GM12878 (cell line): ENCODE measurements at regions not wholly inside any gene's neighbourhood (a gene's known extent, or its start where the extent isn't known, plus 50 kb on each side); places are given as distances from the start of the nearest gene placed in this dataset.

ENCODE experiments used
- ATAC-seq: fragments of 200-7000 bp; cut with Tn5 transposase; 3 replicates; pipeline ENCODE4 v1.9.1; 2020; ENCODE audit warnings: mild to moderate bottlenecking, moderate library complexity
- BruUV-seq: library from RNA; stranded (reverse); fragments of 400-500 nt; replicated peaks from 2 replicates; lab custom pipeline; 2021; lab: Mats Ljungman, UMichigan
- CTCF ChIA-PET: fragments of 300-600 bp; sonication (Branson Sonifier 250); formaldehyde crosslinking; extraction: SDS; loops from one replicate; lab custom pipeline; 2021; ENCODE audit warnings: inconsistent platforms; lab: Yijun Ruan, JAX
- POLR2A ChIA-PET: fragments of 350-600 bp; formaldehyde crosslinking; extraction: SDS; loops from one replicate; lab custom pipeline; 2021; ENCODE audit warnings: inconsistent platforms; lab: Charles Lee
- RAD21 ChIA-PET: fragments of 300-600 bp; sonication (Branson Sonifier 250); formaldehyde crosslinking; loops from one replicate; lab custom pipeline; 2023; ENCODE audit warnings: antibody characterized with exemption; ENCODE audit not compliant: unreplicated experiment; lab: Charles Lee
- SMC1A ChIA-PET: fragments of 300-600 bp; sonication (Branson Sonifier 250); formaldehyde crosslinking; loops from one replicate; lab custom pipeline; 2023; ENCODE audit not compliant: unreplicated experiment, uncharacterized antibody; lab: Charles Lee
- DNase-seq: peaks from one replicate; pipeline ENCODE4 v3.0.0-alpha.2; 2011; ENCODE audit warnings: low read depth, low spot score
- FAIRE-seq: peaks from 3 replicates; lab custom pipeline; 2011; peaks lifted over from hg19 to GRCh38; lab: Jason Lieb, UNC
- H2AFZ ChIP-seq: 2 replicates; pipeline ENCODE4 v1.6.0; 2011; ENCODE audit warnings: low read depth, low read length, control low read depth; ENCODE audit not compliant: control insufficient read depth
- H3K27ac ChIP-seq: 2 replicates; pipeline ENCODE4 v1.5.1; 2011; ENCODE audit warnings: control low read depth; ENCODE audit not compliant: control insufficient read depth, insufficient read depth
- H3K27me3 ChIP-seq, 2 experiments: replicated peaks in 1 of 2; 2 replicates each; pipeline versions ENCODE4 v1.6.0 to v1.6.1; 2011; ENCODE audit warnings: low read length in 1 of 2; ENCODE audit not compliant: control insufficient read depth in 2 of 2, insufficient read depth in 2 of 2
- H3K36me3 ChIP-seq, 2 experiments: 2 replicates each; pipeline ENCODE4 v1.5.1; 2011; ENCODE audit warnings: low read length in 1 of 2; ENCODE audit not compliant: control insufficient read depth in 2 of 2, insufficient read depth in 2 of 2
- H3K4me1 ChIP-seq: 2 replicates; pipeline ENCODE4 v1.6.1; 2011; ENCODE audit warnings: mild to moderate bottlenecking, low read length, moderate library complexity, mixed read lengths; ENCODE audit not compliant: control insufficient read depth, insufficient read depth
- H3K4me2 ChIP-seq: 2 replicates; pipeline ENCODE4 v1.6.0; 2011; ENCODE audit warnings: control low read depth; ENCODE audit not compliant: control insufficient read depth, insufficient read depth
- H3K4me3 ChIP-seq: fragments of 200-600 bp; sonication (generic); 2 replicates; pipeline ENCODE4 v1.5.1; 2016
- H3K79me2 ChIP-seq: 2 replicates; pipeline ENCODE4 v1.6.0; 2011; ENCODE audit warnings: low read length; ENCODE audit not compliant: control insufficient read depth, insufficient read depth
- H3K9ac ChIP-seq: 2 replicates; pipeline ENCODE4 v1.8.0; 2011; ENCODE audit warnings: low read length, control low read depth, mixed read lengths; ENCODE audit not compliant: control insufficient read depth, insufficient read depth
- H3K9me3 ChIP-seq: replicated peaks from 3 replicates; pipeline ENCODE4 v1.5.1; 2011; ENCODE audit warnings: mild to moderate bottlenecking, low read length; ENCODE audit not compliant: control insufficient read depth, insufficient read depth
- H4K20me1 ChIP-seq: 2 replicates; pipeline ENCODE4 v1.6.0; 2011; ENCODE audit not compliant: control insufficient read depth, insufficient read depth
- ETV6 ChIP-seq, 2 experiments: fragments of 450-650 bp in 1 of 2; IDR thresholded peaks in 1 of 2; conservative IDR thresholded peaks in 1 of 2; 2 replicates each; pipeline ENCODE4 v1.6.1; 2014; ENCODE audit warnings: antibody characterized with exemption in 1 of 2, borderline replicate concordance in 1 of 2, low read depth in 1 of 2, mild to moderate bottlenecking in 1 of 2, moderate library complexity in 1 of 2
- POLR2A ChIP-seq: IDR thresholded peaks from 2 replicates; pipeline ENCODE4 v1.6.1; 2011; ENCODE audit warnings: low read depth, mild to moderate bottlenecking, low read length
- SREBF2 ChIP-seq: IDR thresholded peaks from 2 replicates; pipeline ENCODE4 v1.6.1; 2012; ENCODE audit warnings: mild to moderate bottlenecking, low read length
- SRF ChIP-seq, 2 experiments: IDR thresholded peaks; 2 replicates each; pipeline ENCODE4 v1.6.1; 2011; ENCODE audit warnings: low read depth in 2 of 2, low read length in 2 of 2, mild to moderate bottlenecking in 1 of 2, moderate library complexity in 1 of 2
- YY1 ChIP-seq: IDR thresholded peaks from 2 replicates; pipeline ENCODE4 v1.6.1; 2011; ENCODE audit warnings: low read depth, mild to moderate bottlenecking, low read length
- ZNF217 ChIP-seq: fragments of 450-650 bp; IDR thresholded peaks from 2 replicates; pipeline ENCODE4 v1.6.1; 2017; ENCODE audit warnings: antibody characterized with exemption, mild to moderate bottlenecking
- WGBS: methylation state at CpG from one replicate; pipeline ENCODE4 v1.1.6; 2016; ENCODE audit warnings: low lambda C conversion rate; ENCODE audit not compliant: insufficient replicate concordance, insufficient coverage; ENCODE audit errors: missing lambda C conversion rate; 5-methylcytosine and 5-hydroxymethylcytosine counted together
- in situ Hi-C: fragments of 300-500 bp; cut with MboI; formaldehyde crosslinking; loops from 9 replicates; pipeline ENCODE4 v1.14.3; 2018; ENCODE audit warnings: mixed read lengths
- intact Hi-C: fragments of 100-400 bp; cut with micrococcal nuclease; formaldehyde crosslinking; loops from one replicate; pipeline ENCODE4 v1.14.2; 2022; ENCODE audit not compliant: unreplicated experiment
- TF ChIP-seq, protein P1 (sequence below): IDR thresholded peaks from 2 replicates; pipeline ENCODE4 v1.6.1; 2012; ENCODE audit warnings: low read depth, low read length, improper control_type of control experiment

- RAD21 ChIA-PET: no interaction called here
- Histone ChIP-seq H3K4me3 (no peak overlapping the region), H3K9ac (no peak overlapping the region), H3K4me1 (no peaks in the 10 kb centered on the region), H3K9me3 (no peaks in the 10 kb centered on the region), H3K79me2 (no peaks in the 10 kb centered on the region), H4K20me1 (no peaks in the 10 kb centered on the region), H2AFZ (no peak overlapping the region), H3K27ac (no peak overlapping the region), H3K27me3 (no peaks in the 10 kb centered on the region; a peak in 1 of 4 replicates), H3K36me3 (no peaks in the 10 kb centered on the region), H3K4me2 (no peak overlapping the region)
- BruUV-seq: no TSS peak
- in situ Hi-C loops (no loop called here), intact Hi-C loops (no loop called here)
- POLR2A ChIA-PET: no interaction called here
- no peak for DNase-seq
- FAIRE-seq: no peak
- SMC1A ChIA-PET: no interaction called here
- WGBS: 17% methylated on average over 5 of the region's 5 CpGs
- TF ChIP-seq ETV6 (conservative IDR thresholded peaks at IDR 0.05 in 1 of 2, IDR thresholded peaks at IDR 0.05 in 1 of 2; ENCODE audit: borderline replicate concordance in 1 of 2, low read depth in 1 of 2): no peak
- no peak for TF ChIP-seq POLR2A
- TF ChIP-seq, protein P1, sequence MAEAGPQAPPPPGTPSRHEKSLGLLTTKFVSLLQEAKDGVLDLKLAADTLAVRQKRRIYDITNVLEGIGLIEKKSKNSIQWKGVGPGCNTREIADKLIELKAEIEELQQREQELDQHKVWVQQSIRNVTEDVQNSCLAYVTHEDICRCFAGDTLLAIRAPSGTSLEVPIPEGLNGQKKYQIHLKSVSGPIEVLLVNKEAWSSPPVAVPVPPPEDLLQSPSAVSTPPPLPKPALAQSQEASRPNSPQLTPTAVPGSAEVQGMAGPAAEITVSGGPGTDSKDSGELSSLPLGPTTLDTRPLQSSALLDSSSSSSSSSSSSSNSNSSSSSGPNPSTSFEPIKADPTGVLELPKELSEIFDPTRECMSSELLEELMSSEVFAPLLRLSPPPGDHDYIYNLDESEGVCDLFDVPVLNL: no peak
- TF ChIP-seq YY1: no peak
- no peak for TF ChIP-seq SREBF2
- TF ChIP-seq SRF (IDR thresholded peaks at IDR 0.05; ENCODE audit: low read depth in 2 of 2, low read length in 2 of 2): no peak
- no peak for TF ChIP-seq ZNF217
- CTCF ChIA-PET: no interaction called here
- no peak for ATAC-seq
Observed at GRCh38 chr12:66934302-66935062, 255.6 kb upstream of the GRIP1 start.
